HG03064 (cell line): ENCODE measurements at regions not wholly inside any gene's neighbourhood (a gene's known extent, or its start where the extent isn't known, plus 50 kb on each side); places are given as distances from the start of the nearest gene placed in this dataset.

Experiments used
- ATAC-seq: cut with Tn5 transposase; IDR thresholded peaks from one replicate; pipeline ENCODE4 v1.9.1; 2021; ENCODE audit warnings: low read depth; ENCODE audit not compliant: unreplicated experiment

GRCh38 chr22:22414266-22414665, 94.3 kb downstream of the ZNF280B start:
- no peak for ATAC-seq

- ATAC-seq, result no peak
Measured at GRCh38 chr22:22417495-22418162, 90.9 kb downstream of the ZNF280B start.

DNA sequence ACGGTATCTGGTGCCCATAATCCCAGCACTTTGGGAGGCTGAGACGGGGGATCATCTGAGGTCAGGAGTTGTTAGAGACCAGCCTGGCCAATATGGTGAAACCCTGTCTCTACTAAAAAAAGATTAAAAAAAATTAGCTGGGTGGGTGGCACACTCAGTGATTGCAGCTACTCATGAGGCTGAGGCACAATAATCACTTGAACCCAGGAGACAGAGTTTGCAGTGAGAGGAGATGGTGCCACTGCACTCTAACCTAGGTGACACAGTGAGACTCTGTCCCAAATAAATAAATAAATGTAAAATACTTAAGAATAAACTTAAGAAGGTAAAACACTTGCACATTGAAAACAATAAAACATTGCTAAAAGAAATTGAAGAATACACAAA, 90.4 kb downstream of the ZNF280B start:
- no peak for ATAC-seq

DNA sequence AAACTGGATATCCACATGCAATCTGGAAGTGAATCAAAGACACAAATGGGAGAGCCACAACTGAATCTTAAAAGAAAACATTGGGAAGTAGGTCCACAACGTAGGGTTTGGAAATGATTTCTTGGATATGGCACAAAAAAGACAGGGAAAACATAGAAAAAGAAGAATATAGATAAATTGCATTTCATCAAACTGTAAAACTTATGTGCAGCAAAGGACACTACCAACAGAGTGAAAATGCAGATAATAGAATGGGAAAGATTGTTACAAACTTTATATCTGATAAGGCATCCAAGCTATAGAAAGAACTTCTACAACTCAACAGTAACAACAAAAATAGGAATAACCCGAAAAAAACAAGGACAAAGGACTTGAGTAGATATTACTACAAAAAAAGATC, 89.6 kb downstream of the ZNF280B start:
- ATAC-seq, result no peak

- ATAC-seq, result no peak
Measured at GRCh38 chr22:22420580-22420979, 88.0 kb downstream of the ZNF280B start.

DNA sequence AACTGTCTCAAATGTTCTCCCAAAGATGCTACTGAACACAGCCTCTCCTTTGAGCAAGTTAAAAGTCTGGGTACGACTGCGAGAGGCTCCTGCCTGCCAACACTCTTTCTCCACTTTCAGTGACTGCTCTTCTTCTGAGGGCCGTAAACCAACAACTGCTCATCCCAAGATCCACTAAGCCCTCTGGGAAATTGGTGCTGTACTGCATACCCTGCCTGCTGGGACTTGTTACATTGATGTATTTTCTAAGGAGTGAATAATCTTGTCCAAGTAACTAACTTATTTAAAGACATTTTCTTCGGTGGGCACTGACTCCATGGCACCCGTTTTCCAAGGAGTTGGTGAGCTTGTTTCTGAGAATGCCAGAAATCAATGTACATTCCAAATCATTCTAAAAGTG, 87.2 kb downstream of the ZNF280B start:
- ATAC-seq, result no peak

DNA sequence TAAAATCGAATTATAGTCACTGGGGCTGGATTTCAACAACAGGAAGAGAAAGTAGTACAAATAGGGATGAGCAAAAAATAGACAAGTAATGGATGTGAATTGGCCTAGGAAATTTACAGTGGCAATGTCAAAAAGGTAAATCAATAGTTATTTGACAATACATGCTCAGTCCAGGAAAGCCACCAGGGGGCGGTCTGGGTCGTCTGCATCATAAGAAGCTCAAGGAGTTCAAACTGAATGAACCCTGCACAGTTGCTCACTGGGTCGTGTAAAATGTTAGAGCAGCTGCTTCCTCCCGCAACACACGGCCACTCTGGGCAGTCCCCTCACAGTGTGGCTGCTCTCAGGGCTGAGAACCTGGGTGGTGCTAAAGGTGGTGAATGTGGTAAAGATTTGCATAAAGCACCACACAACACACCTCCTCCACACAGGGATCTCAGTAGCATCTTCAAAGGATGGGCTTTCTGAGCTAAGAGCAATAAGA, 85.9 kb downstream of the ZNF280B start:
- peak; percentile 81 for ATAC-seq

DNA sequence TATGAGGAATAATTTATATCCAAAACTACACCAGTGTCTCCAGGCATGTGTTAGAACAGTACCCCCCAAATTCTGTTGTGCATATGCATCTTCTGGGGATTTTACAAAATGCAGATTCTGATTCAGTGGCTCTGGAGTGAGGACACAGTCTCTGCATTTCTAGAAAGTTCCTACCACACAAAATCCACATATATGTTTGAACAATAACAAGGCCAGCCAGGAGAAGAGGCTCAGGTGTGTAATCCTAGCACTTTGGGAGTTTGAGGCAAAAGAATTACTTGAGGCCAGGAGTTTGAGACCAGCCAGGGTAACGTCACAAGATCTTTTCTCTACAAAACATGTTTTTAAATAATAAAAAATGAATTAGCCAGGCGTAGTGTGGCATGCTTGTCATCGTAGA, 84.9 kb downstream of the ZNF280B start:
- no peak for ATAC-seq

GRCh38 chr22:22424210-22424800, 84.2 kb downstream of the ZNF280B start:
- ATAC-seq, result no peak

DNA sequence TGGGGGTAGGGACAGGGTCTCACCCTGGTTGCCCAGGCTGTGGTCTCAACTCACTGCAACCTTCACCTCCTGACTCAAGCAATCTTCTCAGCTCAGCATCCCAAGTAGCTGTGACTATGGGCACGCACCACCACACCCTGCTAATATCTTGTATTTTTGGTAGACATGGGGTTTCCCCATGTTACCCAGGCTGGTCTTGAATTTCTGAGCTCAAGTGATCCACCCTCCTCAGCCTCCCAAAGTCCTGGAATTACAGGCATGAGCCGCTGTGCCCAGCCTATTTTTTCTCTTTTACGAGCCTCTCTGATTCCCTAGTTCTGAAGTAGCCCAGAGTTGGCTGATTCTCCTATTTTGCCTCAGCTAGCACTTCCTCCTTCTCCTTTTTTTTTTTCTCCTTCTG, 83.6 kb downstream of the ZNF280B start:
- no peak for ATAC-seq

- ATAC-seq, result no peak
Measured at GRCh38 chr22:22425356-22425755, 83.2 kb downstream of the ZNF280B start.

DNA sequence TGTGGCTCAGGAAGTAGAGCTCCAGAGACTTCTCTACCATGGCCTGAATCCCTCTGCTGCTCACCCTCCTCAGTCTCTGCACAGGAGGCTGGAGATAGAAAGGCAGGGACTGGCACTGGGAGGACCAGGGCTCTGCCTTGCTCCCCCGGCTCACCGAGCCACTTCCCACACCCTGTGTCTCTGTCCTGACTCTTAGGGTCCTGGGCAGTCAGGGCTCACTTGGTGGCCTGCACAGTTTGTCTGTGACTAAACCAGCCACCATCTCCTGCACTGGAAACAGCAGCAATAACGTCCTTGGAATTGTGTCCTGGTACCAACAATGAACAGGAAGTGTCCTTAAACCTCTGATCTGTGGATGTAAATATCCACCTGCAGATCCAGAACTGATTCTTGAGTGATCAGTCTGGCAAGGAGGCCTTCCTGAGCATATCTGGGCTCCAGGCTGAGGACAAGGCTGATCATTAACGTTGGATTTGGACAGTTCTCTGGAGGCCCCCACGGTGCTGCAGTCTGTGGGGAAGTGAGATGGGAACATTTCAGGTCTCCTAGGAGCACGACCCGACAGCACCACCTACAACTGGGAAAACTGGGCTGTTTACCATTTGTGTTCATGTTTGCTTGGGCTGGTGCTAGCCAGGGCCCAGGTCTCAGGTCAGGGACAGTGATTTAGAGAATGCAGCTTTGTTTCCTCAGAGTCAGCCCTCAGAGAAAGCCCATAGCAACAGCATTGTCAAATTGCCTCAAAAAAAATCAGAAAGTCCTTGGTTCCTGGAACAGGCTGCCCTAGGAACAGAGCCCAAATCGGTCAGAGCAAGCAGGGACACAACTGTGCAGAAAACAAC, 82.5 kb downstream of the ZNF280B start:
- ATAC-seq, result no peak

- ATAC-seq, result no peak
Measured at GRCh38 chr22:22427542-22428065, 80.9 kb downstream of the ZNF280B start.

- ATAC-seq, result no peak
Measured at GRCh38 chr22:22428222-22429098, 80.1 kb downstream of the ZNF280B start.

DNA sequence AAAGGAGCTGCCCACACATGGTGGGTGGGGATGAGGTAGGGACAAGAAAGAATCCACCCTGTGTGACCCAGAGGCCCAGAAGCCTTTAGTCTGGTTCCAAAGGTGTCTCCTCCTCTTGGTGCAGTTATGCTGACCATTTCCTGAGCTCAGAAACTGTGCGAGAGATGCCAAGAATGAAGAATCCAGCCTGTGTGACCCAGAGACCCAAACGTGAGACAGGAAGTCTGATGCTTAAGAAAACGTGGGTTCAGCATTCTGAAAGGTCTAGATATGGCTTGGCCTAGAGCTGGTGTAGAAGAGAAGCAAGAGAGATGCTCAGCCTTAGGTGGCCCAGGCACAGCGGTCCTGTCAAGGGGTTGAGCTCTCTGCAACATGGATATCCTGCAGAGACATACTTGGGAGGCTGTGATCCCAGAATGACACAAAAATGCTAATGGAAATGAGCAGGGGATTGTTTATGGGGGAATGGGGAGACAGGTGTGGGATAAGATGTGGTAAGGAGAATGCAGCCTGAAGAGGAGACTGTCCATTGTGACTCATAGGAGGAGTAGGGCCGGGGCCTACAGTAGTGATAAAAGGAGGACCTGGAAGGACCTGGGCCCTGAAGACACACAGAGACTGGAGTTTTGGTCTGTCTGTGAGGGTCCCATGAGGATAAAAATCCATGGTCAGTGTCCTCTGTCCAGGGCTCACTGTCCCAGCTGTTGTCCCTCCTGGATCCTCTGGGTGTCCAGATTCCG, 79.0 kb downstream of the ZNF280B start:
- no peak for ATAC-seq

GRCh38 chr22:22430111-22430820, 78.3 kb downstream of the ZNF280B start:
- no peak for ATAC-seq

GRCh38 chr22:22431271-22432220, 77.0 kb downstream of the ZNF280B start:
- ATAC-seq, result no peak

DNA sequence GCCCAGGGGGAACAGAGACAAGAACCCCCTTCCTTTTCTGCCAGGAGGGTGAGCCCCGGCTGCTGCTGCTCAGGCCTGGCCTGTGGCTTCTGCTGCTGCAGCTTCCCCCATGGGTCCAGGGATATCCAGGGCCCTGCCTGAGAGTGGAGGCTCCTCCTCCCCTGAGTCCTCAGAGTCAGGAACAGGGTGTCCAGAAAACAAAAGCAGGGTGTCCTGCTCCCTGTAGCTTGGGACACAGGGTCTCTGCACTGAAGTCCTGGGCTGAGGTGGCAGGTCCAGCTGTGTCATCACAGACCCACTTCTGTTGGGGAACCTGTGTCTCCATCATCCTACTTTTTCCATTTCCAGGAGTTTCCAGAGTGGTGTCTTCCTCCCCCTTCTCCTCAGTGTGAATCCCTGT, 76.1 kb downstream of the ZNF280B start:
- ATAC-seq, result no peak
